GM12892 (cell line): ENCODE measurements at regions not wholly inside any gene's neighbourhood (a gene's known extent, or its start where the extent isn't known, plus 50 kb on each side); places are given as distances from the start of the nearest gene placed in this dataset.

Source experiments
- POLR2A ChIP-seq: IDR thresholded peaks from 2 replicates; pipeline ENCODE4 v1.6.1; 2011; ENCODE audit warnings: low read depth, low read length, control low read depth
- POLR2AphosphoS5 ChIP-seq: IDR thresholded peaks from 2 replicates; pipeline ENCODE4 v1.6.1; 2011; ENCODE audit warnings: low read depth, low read length, control low read depth
- TAF1 ChIP-seq: IDR thresholded peaks from 2 replicates; pipeline ENCODE4 v1.6.1; 2011; ENCODE audit warnings: low read depth, mild to moderate bottlenecking, control low read depth, low read length, borderline replicate concordance

- TF ChIP-seq POLR2A = peak; percentile 56; the same call in 1 of the 2 replicates
- peak; percentile 67 for TF ChIP-seq POLR2AphosphoS5
- TF ChIP-seq TAF1 = no peak
Measured at GRCh38 chr2:64839844-64840243, 149.4 kb upstream of the SLC1A4 start.
